SK-N-DZ (cell line): ENCODE measurements at regions not wholly inside any gene's neighbourhood (a gene's known extent, or its start where the extent isn't known, plus 50 kb on each side); places are given as distances from the start of the nearest gene placed in this dataset.

Experiments used
- DNase-seq: peaks from one replicate; pipeline ENCODE4 v3.0.0-alpha.2; 2015; ENCODE audit warnings: low spot score

DNA sequence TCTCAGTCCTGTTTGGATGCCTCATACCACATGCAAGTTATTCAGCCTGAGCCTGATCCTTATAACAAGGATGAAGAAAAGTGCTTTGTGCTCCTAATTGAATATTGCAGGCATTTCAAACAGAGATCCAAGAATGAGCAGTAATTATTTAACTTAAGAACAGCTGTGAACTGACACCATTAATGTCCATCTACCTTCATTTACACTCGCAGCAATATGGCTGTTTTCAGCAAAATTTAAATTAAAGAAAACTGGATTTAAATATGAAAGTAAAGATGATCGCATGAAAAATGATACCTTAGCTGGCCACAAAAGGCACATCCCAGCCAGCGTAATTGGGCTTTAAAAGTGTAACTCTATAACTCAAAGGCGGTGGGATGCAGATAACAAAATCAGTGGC lies 466.3 kb downstream of the GALC start:
- DNase-seq: no peak

DNA sequence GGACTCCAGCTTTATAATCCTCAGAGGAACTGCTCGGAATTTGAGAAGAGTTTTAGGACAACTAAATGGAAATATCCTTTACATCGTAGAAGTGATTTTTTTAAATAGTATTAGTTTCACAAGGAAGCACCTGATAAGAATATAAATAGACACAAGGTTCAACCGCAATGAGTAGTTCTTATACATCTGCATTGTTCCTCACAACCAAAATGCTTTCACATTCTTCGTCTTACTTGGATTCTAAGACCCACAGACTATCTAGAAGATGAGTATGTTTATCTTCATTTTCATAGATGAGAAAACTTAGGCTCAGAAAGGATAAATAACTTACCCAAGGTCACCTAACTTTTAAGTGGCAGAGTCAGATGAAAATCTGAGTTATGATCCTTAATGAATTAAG lies 469.0 kb downstream of the GALC start:
- no peak for DNase-seq

DNA sequence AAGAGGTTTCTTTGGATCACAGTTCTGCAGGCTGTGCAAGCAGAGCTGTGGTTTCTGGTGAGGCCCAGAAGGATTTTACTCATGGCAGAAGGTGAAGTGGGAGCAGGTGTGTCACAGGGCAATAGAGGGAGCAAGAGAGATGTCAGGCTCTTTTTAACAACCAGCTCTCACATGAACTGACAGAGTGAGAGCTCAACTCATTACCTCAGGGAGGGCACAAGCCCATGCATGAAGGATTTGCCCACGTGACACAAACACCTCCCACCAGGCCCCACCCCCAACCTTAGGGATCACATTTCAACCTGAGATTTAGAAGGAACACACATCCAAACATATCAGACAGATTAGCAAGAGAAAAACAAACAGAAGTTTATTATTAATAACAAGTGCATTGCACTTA lies 470.4 kb downstream of the GALC start:
- peak; percentile 21 for DNase-seq

DNA sequence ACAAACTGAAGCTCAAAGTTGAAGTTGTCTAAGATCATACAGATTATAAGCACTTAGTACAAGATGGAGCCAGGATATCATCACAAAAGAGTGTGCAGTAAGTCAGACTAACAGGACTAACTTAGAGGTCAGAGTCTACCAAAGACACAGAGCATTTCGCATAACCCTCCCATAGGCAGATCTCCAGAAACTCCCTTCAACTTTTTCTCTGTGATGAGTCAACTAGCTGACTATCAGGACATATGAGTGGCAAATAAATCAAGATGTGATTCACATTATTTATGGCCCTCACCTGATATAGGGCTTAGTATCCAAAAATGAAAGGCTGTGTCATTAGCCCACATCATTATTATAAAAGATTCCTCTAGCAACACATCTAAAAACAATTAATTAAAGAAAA lies 484.6 kb downstream of the GALC start:
- DNase-seq: no peak

DNA sequence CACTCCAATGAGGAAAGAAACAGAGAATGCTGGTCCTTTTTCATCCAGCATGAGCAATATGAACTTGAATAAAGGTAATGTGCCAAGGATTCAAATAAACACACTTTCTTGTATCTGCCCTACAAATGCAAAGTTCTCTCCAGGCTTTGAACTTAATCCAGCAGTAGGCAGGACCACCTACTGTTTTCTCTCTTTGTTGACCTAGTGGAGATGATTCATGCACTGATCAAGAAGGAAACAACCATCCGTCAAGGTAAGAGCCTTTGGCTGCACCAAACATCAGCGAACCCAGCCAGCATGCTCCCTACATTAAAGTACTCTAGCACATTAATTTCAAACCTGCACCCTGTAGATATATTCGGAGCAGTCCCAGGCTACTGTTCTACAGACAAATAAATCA lies 489.3 kb downstream of the GALC start:
- DNase-seq: no peak

DNA sequence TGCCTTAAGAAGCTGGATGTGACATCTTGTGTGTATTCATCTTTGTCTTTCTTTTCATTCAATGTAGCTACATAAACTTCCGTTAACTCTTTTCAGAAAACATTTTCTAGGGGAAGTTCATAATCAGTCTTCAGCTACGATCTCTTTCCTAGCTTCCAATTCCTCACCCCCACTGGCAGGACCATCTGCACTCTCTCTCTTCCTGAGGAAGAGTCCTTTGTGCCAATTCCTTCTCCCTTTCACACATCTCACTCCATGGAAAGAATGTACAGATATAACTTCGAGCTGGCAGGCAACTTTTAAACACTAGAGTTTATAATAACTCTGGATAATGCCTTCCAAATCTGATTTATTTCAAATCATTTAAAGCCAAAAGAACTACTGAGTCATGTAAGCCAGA lies 495.7 kb downstream of the GALC start:
- no peak for DNase-seq

DNA sequence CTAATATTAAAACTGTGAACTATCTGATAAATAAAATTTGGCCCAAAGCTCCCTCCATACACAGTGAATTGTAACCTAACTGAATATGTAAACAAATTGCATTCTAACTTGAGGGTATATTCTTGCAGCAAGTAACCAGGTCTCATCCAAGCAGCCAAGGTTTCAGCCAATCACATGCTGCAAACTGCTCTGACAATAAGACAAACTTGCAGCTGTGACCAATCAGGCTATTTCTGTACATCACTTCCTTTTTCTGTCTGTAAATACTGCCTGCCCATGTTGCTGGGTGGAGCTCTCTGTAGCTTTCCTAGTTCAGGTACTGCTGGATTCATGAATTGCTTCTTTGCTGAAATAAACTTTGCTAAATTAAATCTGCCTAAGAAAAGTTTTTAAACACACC lies 499.0 kb downstream of the GALC start:
- peak; percentile 2 for DNase-seq

DNA sequence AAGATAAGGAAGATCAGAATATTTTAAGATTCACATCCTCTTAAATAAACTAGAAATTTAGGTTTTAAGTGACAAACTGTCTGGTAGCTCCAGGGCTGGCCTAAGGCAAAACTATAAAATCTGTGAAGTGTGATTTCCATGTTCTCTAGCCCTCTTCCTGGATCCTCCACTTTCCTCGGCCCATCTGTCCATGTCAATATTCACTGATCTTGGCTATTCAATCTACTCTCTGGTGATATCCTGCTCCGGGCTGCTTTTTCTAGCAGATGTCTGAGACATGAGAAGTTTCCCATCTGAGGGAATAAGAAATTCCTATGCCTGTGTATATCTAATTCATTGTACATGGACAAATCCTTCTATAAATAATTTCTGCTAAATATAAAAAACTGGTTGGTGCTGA lies 500.4 kb downstream of the GALC start:
- DNase-seq: no peak

DNA sequence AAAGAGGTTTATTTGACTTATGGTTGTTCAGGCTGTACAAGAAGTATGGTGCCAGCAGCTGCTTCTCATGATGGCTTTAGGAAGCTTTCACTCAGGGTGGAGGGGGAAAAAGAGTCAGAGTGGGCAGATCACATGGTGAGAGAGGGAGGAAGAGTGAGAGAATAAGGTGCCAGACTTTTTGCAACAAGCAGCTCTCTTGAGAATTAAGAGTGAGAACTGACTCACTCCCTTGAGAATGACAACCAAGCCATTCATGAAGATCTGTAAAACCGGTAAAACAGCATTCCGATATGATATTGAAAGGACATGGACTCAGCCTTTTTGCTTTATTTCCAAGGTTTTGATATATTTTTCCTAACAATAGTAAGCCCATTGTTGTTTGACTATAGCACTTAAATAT lies 501.2 kb downstream of the GALC start:
- DNase-seq: no peak

DNA sequence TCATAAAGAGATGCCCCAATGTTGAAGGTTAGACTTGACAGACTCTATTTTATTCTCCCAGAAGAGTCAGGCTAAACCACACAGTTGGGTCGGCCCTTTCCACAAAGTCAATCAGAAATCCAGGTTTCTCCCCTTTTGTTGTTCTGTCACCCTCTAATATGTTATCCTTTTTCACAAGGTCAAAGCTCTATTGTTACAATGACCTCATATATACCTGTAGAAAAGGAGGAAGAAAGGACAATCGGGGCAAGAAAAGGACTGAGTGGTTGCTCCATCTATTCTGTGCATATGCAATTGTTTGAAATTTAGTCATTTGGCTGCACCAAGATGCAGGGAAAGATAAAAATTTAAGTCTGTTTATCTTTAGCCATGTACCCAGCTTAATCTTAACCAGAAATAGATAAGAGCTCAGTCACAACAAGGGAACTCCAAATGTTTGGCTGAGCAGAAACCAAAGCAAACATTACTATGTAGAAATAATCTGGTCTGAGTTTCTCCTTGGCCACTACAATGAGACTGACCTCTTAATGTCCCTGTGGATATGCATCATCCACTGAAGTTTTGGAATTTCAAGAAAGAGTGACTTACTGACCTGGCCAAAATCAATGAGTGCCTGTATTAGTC lies 503.7 kb downstream of the GALC start:
- DNase-seq: no peak

DNA sequence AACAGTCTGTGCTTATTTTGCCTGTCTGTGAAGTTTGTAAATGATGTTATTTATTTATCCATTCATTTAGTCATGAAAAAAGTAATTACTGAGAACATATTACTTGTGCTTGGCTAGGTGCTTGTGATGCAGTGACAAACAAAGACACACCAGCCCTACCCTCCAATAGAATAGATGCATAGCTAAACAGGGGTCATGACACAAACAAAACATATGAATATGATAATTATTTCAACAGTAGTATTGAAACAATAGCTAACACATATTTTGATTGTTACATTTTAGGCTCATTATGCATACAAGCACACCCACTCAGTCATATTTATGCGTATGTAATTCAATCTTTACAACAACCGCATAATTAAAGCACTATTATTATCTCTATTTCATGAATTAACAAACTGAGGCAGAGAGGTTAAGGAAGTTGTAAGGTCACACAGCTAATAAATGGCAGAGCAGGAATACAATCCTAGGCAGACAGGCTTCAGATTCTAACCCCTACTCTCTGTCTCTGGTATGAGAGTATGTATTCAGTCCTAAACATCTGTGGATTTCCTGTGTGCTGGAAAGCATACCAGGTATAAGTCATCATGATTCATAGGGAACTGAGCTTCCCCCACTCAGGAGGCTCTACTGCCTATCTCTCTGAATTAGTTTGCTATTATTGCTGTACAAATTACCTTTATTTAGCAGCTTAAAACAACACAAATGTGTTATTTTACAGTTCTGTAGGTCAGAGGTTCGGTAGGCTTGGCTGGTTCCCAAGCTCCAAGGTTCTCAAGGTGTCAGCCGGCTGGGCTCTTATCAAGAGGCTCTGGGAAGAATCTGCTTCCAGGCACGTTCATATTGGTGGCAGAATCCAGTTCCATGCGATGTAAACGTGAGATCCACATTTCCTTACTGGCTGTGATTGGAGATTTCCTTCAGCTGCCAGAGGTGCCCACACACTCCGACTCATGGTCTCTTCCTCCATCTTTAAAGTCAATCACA lies 509.4 kb downstream of the GALC start:
- DNase-seq: no peak

DNA sequence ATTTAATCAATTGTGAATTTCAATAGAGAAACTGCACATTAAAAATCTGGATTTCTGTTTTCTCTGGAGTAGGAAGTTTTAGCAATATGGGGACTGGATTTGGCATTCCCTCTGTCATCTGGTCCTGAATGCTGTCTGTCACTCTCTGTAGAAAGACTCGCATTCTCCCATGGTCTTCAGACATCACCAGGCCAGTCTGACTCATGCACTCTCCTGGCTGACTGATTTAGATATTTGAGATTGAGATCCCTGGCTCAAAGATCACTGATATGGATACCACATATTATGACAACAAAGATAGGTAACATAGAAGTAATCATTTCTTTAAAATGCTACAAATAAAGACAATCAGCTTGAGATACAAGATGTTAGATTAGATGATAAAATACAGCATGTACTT lies 524.5 kb downstream of the GALC start:
- DNase-seq: no peak

DNA sequence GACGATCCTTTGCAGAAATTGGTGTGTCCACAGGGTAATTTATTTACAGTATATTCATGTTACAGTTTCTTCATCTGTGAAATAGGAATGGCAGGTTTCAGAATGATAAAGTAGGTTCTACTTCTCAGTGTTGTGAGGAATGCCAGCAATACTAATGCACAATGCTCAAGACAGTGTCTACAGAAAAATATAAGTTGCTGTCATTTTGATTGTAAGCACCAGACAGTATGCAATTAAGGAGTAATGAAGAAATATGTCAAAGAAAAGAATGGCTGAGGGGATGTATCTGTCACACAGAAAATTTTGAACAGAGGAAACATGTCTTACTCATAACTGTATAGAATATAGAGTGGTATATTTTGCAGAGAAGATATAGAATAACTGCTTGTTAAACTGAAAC lies 525.4 kb downstream of the GALC start:
- no peak for DNase-seq

DNA sequence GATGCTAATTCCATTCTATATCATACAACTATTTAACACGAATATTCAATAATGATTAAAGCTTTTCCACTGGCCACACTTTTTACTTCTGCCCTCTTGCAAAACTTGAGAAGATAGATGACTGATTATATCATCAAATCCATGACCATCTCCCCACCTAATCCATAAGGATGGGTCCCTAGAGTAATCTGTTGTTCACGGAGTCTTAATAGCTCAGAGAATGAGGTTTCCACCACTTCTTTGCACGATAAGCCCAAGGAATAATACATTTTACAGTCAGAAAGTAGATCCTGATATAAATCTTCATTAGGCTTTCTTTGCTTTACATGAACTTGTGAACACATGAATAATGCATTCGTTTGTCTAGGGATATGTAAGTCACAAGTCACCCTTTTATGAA lies 527.2 kb downstream of the GALC start:
- DNase-seq: no peak

DNA sequence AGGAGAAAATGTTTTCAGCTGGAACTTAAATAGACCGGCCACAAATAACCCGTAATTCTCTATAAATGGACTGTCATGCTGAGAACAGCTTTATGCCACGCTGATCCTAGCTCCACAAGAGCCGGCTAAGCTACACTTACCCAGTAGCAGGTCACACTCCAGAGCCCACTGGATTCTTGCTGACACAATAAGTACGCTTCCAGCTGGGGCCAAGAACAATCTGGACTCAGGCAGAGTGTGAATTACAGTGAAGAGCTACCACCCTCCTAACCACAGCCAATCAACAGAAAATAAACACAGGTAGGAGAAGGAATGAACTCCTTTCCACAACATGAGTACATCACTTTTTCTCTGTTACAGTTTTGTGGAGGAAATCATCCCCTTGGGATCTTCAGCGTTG lies 531.3 kb downstream of the GALC start:
- no peak for DNase-seq

DNA sequence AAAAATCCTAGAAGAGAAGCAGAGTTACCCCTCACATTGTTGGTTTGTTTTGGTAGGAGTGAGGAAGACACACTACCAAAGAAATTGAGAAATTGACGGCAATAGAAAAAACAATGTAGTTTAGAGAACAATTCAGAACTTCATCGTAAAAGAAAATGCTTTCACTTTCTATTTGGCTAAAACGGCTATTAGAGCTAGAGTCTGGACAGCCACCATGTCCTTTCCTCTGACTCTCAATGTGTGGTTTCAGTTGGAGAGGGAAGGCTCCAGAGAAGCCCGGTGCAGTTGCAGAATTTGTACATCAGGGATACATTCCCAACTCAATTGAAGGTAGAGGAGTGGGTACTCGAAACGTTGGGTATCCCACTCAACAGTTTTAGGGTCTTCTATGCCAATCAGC lies 535.3 kb downstream of the GALC start:
- DNase-seq: no peak

DNA sequence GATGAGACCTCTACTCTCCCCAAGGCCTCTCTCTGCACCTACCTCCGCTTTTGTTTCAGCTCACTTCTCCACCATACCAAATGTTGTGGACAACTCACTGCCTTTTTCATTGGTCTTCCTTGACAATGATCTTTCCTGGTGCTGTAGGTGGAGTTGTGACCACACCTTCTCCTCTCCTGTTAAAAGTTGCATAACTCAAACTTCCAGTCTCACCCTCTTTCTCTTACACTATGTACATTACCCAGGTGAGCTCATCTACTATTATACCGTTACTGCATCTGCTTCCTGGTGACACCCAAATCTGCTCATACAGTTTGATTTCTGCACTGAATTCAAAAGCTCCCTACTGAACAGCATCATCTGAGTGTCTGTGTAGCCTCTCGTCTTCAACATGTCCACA lies 542.8 kb downstream of the GALC start:
- no peak for DNase-seq

DNA sequence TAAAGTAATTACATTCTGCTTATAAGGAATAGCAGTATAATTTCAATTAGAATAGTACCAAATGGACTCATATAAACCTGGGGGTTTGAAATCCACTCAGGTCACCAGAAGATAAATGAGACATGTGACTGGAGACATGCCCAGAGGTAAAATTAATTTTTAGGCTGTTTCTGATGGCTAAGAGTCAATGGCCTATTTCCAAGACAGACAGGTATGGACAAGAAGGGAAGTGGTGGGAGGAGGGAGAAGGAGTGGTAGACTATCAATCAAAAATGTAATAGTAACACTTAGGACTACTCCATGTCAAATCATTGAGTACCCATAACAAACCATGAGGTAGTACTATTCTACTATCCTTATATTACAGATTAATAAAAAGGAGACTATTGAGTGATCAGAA lies 544.0 kb downstream of the GALC start:
- DNase-seq: no peak

DNA sequence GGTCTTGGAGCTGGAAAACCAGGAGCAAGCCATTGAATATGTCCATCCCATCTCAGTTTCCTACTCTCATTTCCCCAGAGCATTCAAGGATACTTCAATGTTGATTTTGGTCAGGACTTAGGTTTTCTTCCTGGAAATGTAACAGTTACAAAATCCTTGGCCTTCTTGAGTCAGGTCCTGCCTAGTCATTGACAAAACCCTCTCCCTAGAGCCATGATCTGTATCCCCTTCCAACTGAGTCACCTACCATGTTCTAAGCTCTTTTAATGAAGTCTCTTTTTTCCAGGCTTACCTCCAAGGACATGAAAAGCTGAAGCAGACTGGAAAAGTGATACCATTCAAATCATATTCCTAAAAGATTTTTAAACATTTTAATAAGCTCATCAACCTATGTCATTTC lies 549.2 kb downstream of the GALC start:
- no peak for DNase-seq

DNA sequence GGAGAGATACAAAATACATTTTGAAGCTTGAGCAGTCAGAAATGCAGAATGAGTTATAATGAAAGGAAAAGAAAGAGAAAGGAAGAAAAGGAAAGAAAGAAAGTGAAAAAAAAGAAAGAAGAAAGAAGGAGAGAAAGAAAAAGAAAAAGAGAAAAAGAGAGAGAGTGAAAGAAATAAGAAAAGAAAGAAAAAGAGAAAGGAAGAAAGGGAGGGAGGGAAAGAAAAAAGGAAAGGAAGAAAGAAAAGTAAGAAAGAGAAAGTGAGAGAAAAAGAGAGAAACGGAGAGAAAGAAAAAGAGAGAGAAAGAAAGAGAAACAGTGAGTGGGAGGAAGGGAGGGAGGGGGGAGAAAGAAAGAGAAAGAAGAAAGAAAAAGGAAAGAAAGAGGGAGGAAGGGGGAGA lies 549.9 kb downstream of the GALC start:
- no peak for DNase-seq

DNA sequence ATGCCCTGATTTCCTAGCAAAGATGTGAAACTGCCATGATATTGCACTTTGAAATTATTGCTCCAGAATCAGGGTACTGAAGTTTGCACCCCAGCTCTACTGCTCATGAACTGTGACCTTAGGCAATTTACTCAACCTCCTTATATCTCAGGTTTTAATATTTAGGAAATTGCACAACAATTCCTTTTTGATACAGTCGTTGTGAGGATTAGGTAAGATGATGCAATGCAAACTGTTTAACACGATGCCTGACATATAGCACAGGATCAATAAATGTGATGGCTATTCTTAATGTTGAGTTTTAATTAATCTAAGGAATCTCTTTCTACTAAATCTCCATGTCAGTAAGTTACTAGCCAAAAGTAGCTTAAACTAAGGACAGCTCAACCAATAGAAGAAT lies 555.8 kb downstream of the GALC start:
- no peak for DNase-seq

DNA sequence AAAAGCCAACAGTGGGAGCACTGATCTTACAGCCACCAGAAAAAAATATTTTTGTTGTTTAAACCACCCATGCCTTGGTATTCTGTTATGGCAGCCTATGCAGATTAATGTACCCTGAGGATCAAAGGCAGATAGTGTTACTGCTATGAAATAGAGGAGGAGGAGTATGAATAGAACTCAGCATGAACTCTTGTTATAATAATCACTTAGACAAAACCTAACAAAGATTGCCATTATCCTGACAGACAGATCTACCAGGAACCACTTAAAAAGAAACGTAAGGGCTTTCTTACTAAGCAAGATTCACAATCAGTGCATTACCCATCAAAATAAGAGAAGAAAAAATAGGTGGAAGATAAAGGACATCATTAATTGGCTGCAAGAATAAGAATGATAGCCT lies 558.3 kb downstream of the GALC start:
- DNase-seq: no peak

DNA sequence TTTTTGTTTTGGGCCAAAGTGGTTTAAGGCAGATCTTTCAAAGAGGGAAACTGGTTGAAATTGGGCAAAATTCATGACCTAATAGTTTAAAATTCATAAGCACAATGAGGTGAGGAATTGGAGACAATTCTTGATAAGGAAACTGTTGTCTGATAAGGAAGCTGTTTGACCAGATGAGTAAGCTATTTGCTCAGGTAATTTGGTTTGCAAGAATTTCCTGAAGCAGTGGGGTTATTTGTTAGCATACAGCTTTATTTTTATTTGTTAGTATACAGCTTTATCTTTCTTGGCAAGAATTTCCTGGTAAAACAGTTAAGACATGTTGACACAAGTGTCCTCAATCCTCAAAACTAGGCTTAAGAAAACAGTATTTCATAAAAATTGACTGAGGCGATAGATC lies 559.0 kb downstream of the GALC start:
- DNase-seq: no peak
